Transverse colon (tissue), 4 donors: ENCODE measurements at regions not wholly inside any gene's neighbourhood (a gene's known extent, or its start where the extent isn't known, plus 50 kb on each side); places are given as distances from the start of the nearest gene placed in this dataset.

Experiments used
- DNase-seq: peaks from one replicate; pipeline ENCODE4 v3.0.0-alpha.2; 2019
- H3K27ac ChIP-seq, 4 donors: fragments of 200-600 bp; sonication (generic); 2 replicates each; pipeline ENCODE4 v1.5.1; 2016 to 2018; ENCODE audit warnings: inconsistent platforms in 4 of 4
- H3K27me3 ChIP-seq: fragments of 200-600 bp; sonication (generic); 2 replicates; pipeline ENCODE4 v1.5.1; 2017; ENCODE audit warnings: inconsistent platforms
- H3K36me3 ChIP-seq, 4 donors: fragments of 200-600 bp; sonication (generic); 2 replicates each; pipeline ENCODE4 v1.5.1; 2017 to 2019; ENCODE audit warnings: inconsistent platforms in 4 of 4
- H3K4me1 ChIP-seq, 4 donors: fragments of 200-600 bp; sonication (generic); 2 replicates each; pipeline ENCODE4 v1.5.1; 2017 to 2020; ENCODE audit warnings: inconsistent platforms in 4 of 4
- H3K4me3 ChIP-seq, 4 donors: fragments of 200-600 bp; sonication (generic); 1 replicate in 1 of 4; 2 replicates in 3 of 4; pipeline versions ENCODE4 v1.5.1 to v1.6.1; 2017 to 2019; ENCODE audit warnings: inconsistent platforms in 4 of 4
- H3K9me3 ChIP-seq, 2 donors: fragments of 200-600 bp; sonication (generic); 2 replicates each; pipeline ENCODE4 v1.5.1; 2017 to 2019; ENCODE audit warnings: inconsistent platforms in 2 of 2
- CTCF ChIP-seq, 5 experiments: fragments of 200-600 bp in 3 of 5; fragments of 450-650 bp in 2 of 5; sonication (generic) in 3 of 5; IDR thresholded peaks; 1 replicate in 2 of 5; 2 replicates in 3 of 5; pipeline ENCODE4 v1.5.1; 2016 to 2017; ENCODE audit warnings: antibody characterized with exemption in 5 of 5, inconsistent platforms in 3 of 5, mild to moderate bottlenecking in 2 of 5, moderate library complexity in 1 of 5
- EP300 ChIP-seq: sonication (generic); formaldehyde crosslinking; IDR thresholded peaks from one replicate; pipeline ENCODE4 v1.6.1; 2017; ENCODE audit warnings: antibody characterized with exemption, low read depth
- POLR2A ChIP-seq: fragments of 450-650 bp; IDR thresholded peaks from one replicate; pipeline ENCODE4 v1.6.1; 2016; ENCODE audit warnings: antibody characterized with exemption, mild to moderate bottlenecking, moderate library complexity
- POLR2AphosphoS5 ChIP-seq, 3 donors: sonication (generic); formaldehyde crosslinking; IDR thresholded peaks; one replicate each; pipeline ENCODE4 v1.6.1; 2016; ENCODE audit warnings: antibody characterized with exemption in 3 of 3
- WGBS, 2 donors: methylation state at CpG; one replicate each; pipeline ENCODE4 v1.1.5; 2018; ENCODE audit warnings: low coverage in 1 of 2; 5-methylcytosine and 5-hydroxymethylcytosine counted together
- in situ Hi-C, 4 donors: fragments of 200-750 bp; cut with MboI; loops; one replicate each; pipeline versions ENCODE4 v1.15.0 to v1.15.1; 2017; ENCODE audit warnings: low sequenced_read_pairs in 3 of 4, low pct_ligation_motif_present in 1 of 4, low pct_unique_long_range_greater_than_20kb in 1 of 4
- intact Hi-C: fragments of 100-400 bp; cut with DNase I; formaldehyde crosslinking; loops from one replicate; pipeline ENCODE4 v1.15.1; 2023; ENCODE audit warnings: low total_unique reads

GRCh38 chr4:31185014-31185585, 464.9 kb downstream of the PCDH7 start:
- intact Hi-C loops, result no loop called here
- in situ Hi-C loops, result no loop called here
- no peaks in the 10 kb centered on the region for H3K36me3 ChIP-seq
- no peak overlapping the region for H3K27ac ChIP-seq
- no peaks in the 10 kb centered on the region for H3K4me1 ChIP-seq
- H3K4me3 ChIP-seq, result no peak overlapping the region
- H3K27me3 ChIP-seq, result no peaks in the 10 kb centered on the region
- DNase-seq, result no peak
- no peaks in the 10 kb centered on the region for H3K9me3 ChIP-seq
- 87% methylated on average over 17 of the region's 28 CpGs; no CpG with 5 or more reads in 1 of the 2 donors for WGBS, 2 donors
- TF ChIP-seq EP300 (no peak), POLR2AphosphoS5 (IDR thresholded peaks at IDR 0.05) (no peak), CTCF (IDR thresholded peaks at IDR 0.05) (no peak), POLR2A (no peak)

GRCh38 chr4:31187979-31188378, 467.8 kb downstream of the PCDH7 start:
- Histone ChIP-seq H3K9me3 (no peaks in the 10 kb centered on the region), H3K4me1 (no peaks in the 10 kb centered on the region), H3K27me3 (no peaks in the 10 kb centered on the region), H3K4me3 (no peak overlapping the region), H3K27ac (no peak overlapping the region), H3K36me3 (no peaks in the 10 kb centered on the region)
- DNase-seq, result no peak
- no peak for TF ChIP-seq POLR2A
- WGBS, 2 donors, result 61 to 66% methylated on average over 5 of the region's 5 CpGs
- in situ Hi-C loops, result no loop called here
- intact Hi-C loops, result no loop called here

DNA sequence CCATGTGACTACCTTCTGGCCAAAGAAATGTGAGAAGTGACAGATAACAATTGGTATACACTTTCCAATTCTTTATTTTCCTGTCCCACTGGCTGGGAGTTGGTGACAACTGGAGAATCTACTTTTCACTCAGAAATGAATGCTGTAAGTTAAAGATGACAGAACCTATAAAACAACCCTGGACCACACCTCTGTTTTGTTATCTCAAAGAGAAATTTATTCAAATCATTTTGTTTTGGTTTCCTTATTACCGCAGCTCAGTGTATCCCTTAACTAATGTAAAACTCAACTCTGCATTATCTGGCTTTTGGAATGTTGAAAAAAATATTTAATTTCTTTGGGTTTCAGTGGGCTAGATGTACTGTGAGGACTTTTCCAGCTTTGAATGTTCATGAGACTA, 469.8 kb downstream of the PCDH7 start:
- H3K4me3 ChIP-seq, result no peak overlapping the region
- in situ Hi-C loops (no loop called here), intact Hi-C loops (no loop called here)
- no peak overlapping the region for H3K27ac ChIP-seq
- no peaks in the 10 kb centered on the region for H3K27me3 ChIP-seq
- 44 to 52% methylated on average over 1 of the region's 1 CpG for WGBS, 2 donors
- no peaks in the 10 kb centered on the region for H3K36me3 ChIP-seq
- DNase-seq, result no peak
- H3K4me1 ChIP-seq, result no peaks in the 10 kb centered on the region
- no peaks in the 10 kb centered on the region for H3K9me3 ChIP-seq
- TF ChIP-seq EP300, result no peak
- TF ChIP-seq POLR2AphosphoS5 (IDR thresholded peaks at IDR 0.05), result no peak
- no peak for TF ChIP-seq POLR2A
- no peak for TF ChIP-seq CTCF (IDR thresholded peaks at IDR 0.05)

DNA sequence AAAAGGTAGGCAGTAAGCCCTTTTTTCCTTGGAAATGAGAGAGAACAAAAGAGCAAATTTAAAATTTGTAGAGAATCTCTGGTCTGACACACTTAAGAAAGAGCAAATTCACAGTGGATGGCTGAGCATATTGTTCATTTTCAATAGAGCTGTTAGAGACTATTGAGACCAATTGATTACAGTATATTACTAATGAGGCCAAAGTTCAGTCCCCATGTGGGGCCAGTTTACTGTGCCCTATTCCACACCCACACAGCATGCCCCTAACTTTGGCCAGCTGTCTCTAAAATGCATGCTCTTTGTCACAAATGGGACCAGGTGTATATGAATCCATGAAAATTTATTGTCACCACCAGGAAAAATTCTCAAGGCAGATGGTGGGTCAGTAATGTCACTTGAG, 470.5 kb downstream of the PCDH7 start:
- Histone ChIP-seq H3K4me3 (no peak overlapping the region), H3K27ac (no peak overlapping the region)
- intact Hi-C loops, result no loop called here

More for the DNA sequence above, 470.5 kb downstream of the PCDH7 start:
- in situ Hi-C loops, result no loop called here
- TF ChIP-seq EP300, result no peak
- TF ChIP-seq POLR2AphosphoS5 (IDR thresholded peaks at IDR 0.05), result no peak
- TF ChIP-seq CTCF (IDR thresholded peaks at IDR 0.05), result no peak
- TF ChIP-seq POLR2A, result no peak
- DNase-seq, result no peak
- Histone ChIP-seq H3K4me1 (no peaks in the 10 kb centered on the region), H3K27me3 (no peaks in the 10 kb centered on the region), H3K9me3 (no peaks in the 10 kb centered on the region), H3K36me3 (no peaks in the 10 kb centered on the region)
